ENCODE measurements at regions not wholly inside any gene's neighbourhood (a gene's known extent, or its start where the extent isn't known, plus 50 kb on each side); places are given as distances from the start of the nearest gene placed in this dataset.
"Not testable (repeated sequence)": the region's sequence is repeated elsewhere in the genome, so short reads cannot be mapped to it uniquely, and the experiment has no call there.

- TF ChIP-seq CTCF, POLR2A, POLR2AphosphoS5 (IDR thresholded peaks at IDR 0.05): not testable (repeated sequence)
Measured at GRCh38 chr17:77837072-77837471, 121.4 kb upstream of the TNRC6C start.

All from breast epithelium (tissue), 3 donors.